H9 (cell line): ENCODE measurements at regions not wholly inside any gene's neighbourhood (a gene's known extent, or its start where the extent isn't known, plus 50 kb on each side); places are given as distances from the start of the nearest gene placed in this dataset.

Experiments used
- DNase-seq: peaks from one replicate; pipeline ENCODE4 v3.0.0-alpha.2; 2017
- H2AFZ ChIP-seq: one replicate; pipeline ENCODE4 v1.6.1; 2013; ENCODE audit warnings: mild to moderate bottlenecking, low read length, control low read depth, moderate library complexity
- H2AK5ac ChIP-seq: 2 replicates; pipeline ENCODE4 v1.6.1; 2013; ENCODE audit warnings: low read length, control low read depth, mixed read lengths; ENCODE audit not compliant: insufficient read length
- H2BK120ac ChIP-seq: one replicate; pipeline ENCODE4 v1.6.1; 2013; ENCODE audit warnings: low read depth, mild to moderate bottlenecking, low read length, control low read depth, inconsistent platforms; ENCODE audit not compliant: poor library complexity, severe bottlenecking
- H2BK12ac ChIP-seq: 2 replicates; pipeline ENCODE4 v1.6.1; 2013; ENCODE audit warnings: low read length, control low read depth, mixed read lengths, low read depth; ENCODE audit not compliant: insufficient read length
- H2BK15ac ChIP-seq: 2 replicates; pipeline ENCODE4 v1.6.1; 2013; ENCODE audit warnings: low read depth, low read length, control low read depth
- H2BK20ac ChIP-seq: one replicate; pipeline ENCODE4 v1.6.1; 2013; ENCODE audit warnings: low read depth, mild to moderate bottlenecking, low read length, control low read depth, inconsistent platforms; ENCODE audit not compliant: poor library complexity, severe bottlenecking
- H2BK5ac ChIP-seq: 2 replicates; pipeline ENCODE4 v1.6.1; 2013; ENCODE audit warnings: low read length, control low read depth, mixed read lengths; ENCODE audit not compliant: insufficient read length
- H3K14ac ChIP-seq: 2 replicates; pipeline ENCODE4 v1.6.1; 2013; ENCODE audit warnings: low read length, control low read depth; ENCODE audit not compliant: insufficient read depth
- H3K18ac ChIP-seq: 2 replicates; pipeline ENCODE4 v1.6.1; 2013; ENCODE audit warnings: low read depth, mild to moderate bottlenecking, mixed read lengths, low read length, control low read depth; ENCODE audit not compliant: insufficient read length
- H3K23ac ChIP-seq: 2 replicates; pipeline ENCODE4 v1.6.1; 2013; ENCODE audit warnings: low read length, control low read depth, mixed read lengths, low read depth; ENCODE audit not compliant: insufficient read length
- H3K23me2 ChIP-seq: 2 replicates; pipeline ENCODE4 v1.6.1; 2013; ENCODE audit warnings: low read depth, mild to moderate bottlenecking, mixed read lengths, low read length, control low read depth; ENCODE audit not compliant: insufficient read length, poor library complexity, severe bottlenecking
- H3K27ac ChIP-seq: 2 replicates; pipeline ENCODE4 v1.5.1; 2013; ENCODE audit warnings: low read length, control low read depth, mixed read lengths, low read depth; ENCODE audit not compliant: insufficient read length
- H3K27me3 ChIP-seq: 2 replicates; pipeline ENCODE4 v1.6.1; 2013; ENCODE audit warnings: low read length, control low read depth, inconsistent platforms; ENCODE audit not compliant: insufficient read depth
- H3K4ac ChIP-seq: 2 replicates; pipeline ENCODE4 v1.6.1; 2013; ENCODE audit warnings: low read depth, mild to moderate bottlenecking, control low read depth, inconsistent platforms, low read length, moderate library complexity
- H3K4me1 ChIP-seq: 2 replicates; pipeline ENCODE4 v1.6.1; 2013; ENCODE audit warnings: low read length, control low read depth, inconsistent platforms; ENCODE audit not compliant: insufficient read depth
- H3K4me2 ChIP-seq: 2 replicates; pipeline ENCODE4 v1.6.1; 2013; ENCODE audit warnings: low read length, control low read depth, mixed read lengths; ENCODE audit not compliant: insufficient read length, insufficient read depth
- H3K56ac ChIP-seq: 2 replicates; pipeline ENCODE4 v1.6.1; 2013; ENCODE audit warnings: low read depth, mild to moderate bottlenecking, mixed read lengths, low read length, control low read depth; ENCODE audit not compliant: insufficient read length
- H3K79me1 ChIP-seq: 2 replicates; pipeline ENCODE4 v1.6.1; 2013; ENCODE audit warnings: low read depth, mild to moderate bottlenecking, moderate library complexity, low read length, control low read depth, inconsistent platforms; ENCODE audit not compliant: insufficient read depth, poor library complexity, severe bottlenecking
- H3K79me2 ChIP-seq: 2 replicates; pipeline ENCODE4 v1.6.1; 2013; ENCODE audit warnings: low read length, control low read depth, inconsistent platforms; ENCODE audit not compliant: insufficient read depth
- H3K9ac ChIP-seq: 2 replicates; pipeline ENCODE4 v1.6.1; 2013; ENCODE audit warnings: low read length, control low read depth, mixed read lengths; ENCODE audit not compliant: insufficient read length; ENCODE audit errors: extremely low read depth
- H3K9me3 ChIP-seq: one replicate; pipeline ENCODE4 v1.6.1; 2013; ENCODE audit warnings: low read depth, low read length, inconsistent platforms; ENCODE audit not compliant: control insufficient read depth
- H3T11ph ChIP-seq: one replicate; pipeline ENCODE4 v1.6.1; 2013; ENCODE audit warnings: mild to moderate bottlenecking, low read length, control low read depth, inconsistent platforms
- H4K20me1 ChIP-seq: one replicate; pipeline ENCODE4 v1.6.1; 2013; ENCODE audit not compliant: control insufficient read depth, insufficient read length, insufficient read depth
- H4K5ac ChIP-seq: 2 replicates; pipeline ENCODE4 v1.6.1; 2013; ENCODE audit warnings: low read depth, mild to moderate bottlenecking, mixed read lengths, low read length, control low read depth; ENCODE audit not compliant: insufficient read length
- H4K8ac ChIP-seq: replicated peaks from 2 replicates; pipeline ENCODE4 v1.6.1; 2013; ENCODE audit warnings: low read length, control low read depth, mixed read lengths, low read depth; ENCODE audit not compliant: insufficient read length
- H4K91ac ChIP-seq: 2 replicates; pipeline ENCODE4 v1.6.1; 2013; ENCODE audit warnings: low read depth, mild to moderate bottlenecking, moderate library complexity, mixed read lengths, low read length, control low read depth; ENCODE audit not compliant: insufficient read length
- H3K27ac Mint-ChIP-seq, 3 experiments: 2 replicates in 2 of 3; 3 replicates in 1 of 3; pipeline ENCODE4 v1.8.0; 2020 to 2021; ENCODE audit warnings: mixed read lengths in 3 of 3, mild to moderate bottlenecking in 1 of 3, moderate library complexity in 1 of 3
- H3K27me3 Mint-ChIP-seq: 2 replicates; pipeline ENCODE4 v1.8.0; 2021; ENCODE audit warnings: low read depth, mild to moderate bottlenecking, moderate library complexity, mixed read lengths
- H3K36me3 Mint-ChIP-seq, 3 experiments: 2 replicates in 2 of 3; 3 replicates in 1 of 3; pipeline ENCODE4 v1.8.0; 2020 to 2021; ENCODE audit warnings: low read depth in 3 of 3, mixed read lengths in 3 of 3; ENCODE audit not compliant: insufficient read depth in 1 of 3
- H3K4me1 Mint-ChIP-seq, 2 experiments: 2 replicates each; pipeline ENCODE4 v1.8.0; 2020; ENCODE audit warnings: mixed read lengths in 2 of 2
- H3K4me3 Mint-ChIP-seq, 2 experiments: 2 replicates in 1 of 2; 3 replicates in 1 of 2; pipeline ENCODE4 v1.8.0; 2020 to 2021; ENCODE audit warnings: mild to moderate bottlenecking in 2 of 2, mixed read lengths in 2 of 2, moderate library complexity in 1 of 2
- H3K9me3 Mint-ChIP-seq, 2 experiments: 2 replicates in 1 of 2; 3 replicates in 1 of 2; pipeline ENCODE4 v1.8.0; 2020; ENCODE audit warnings: mild to moderate bottlenecking in 2 of 2, mixed read lengths in 2 of 2, moderate library complexity in 1 of 2
- CTCF ChIP-seq: fragments of 200-600 bp; sonication (generic); conservative IDR thresholded peaks from 3 replicates; pipeline ENCODE4 v1.8.0; 2021; ENCODE audit warnings: antibody characterized with exemption, mild to moderate bottlenecking
- WGBS: extraction: QIAGEN DNeasy Blood & Tissue Kit; methylation state at CpG from one replicate; pipeline ENCODE4 v1.1.7; 2013; ENCODE audit warnings: missing lambda C conversion rate, low lambda C conversion rate, mixed read lengths; ENCODE audit not compliant: insufficient read length; ENCODE audit errors: extremely low coverage; 5-methylcytosine and 5-hydroxymethylcytosine counted together

- H4K20me1 ChIP-seq = no peaks in the 10 kb centered on the region
- no peak overlapping the region for H3T11ph ChIP-seq
- Mint-ChIP-seq H3K27ac (no peak overlapping the region; a peak in 1 of 7 replicates), H3K4me1 (0 out of 4 replicates have a peak, but pooled peaks cover 0 to 3% of the 10 kb centered on the region in 2 experiments), H3K36me3 (peaks cover 0 to 8% (median 0%) of the 10 kb centered on the region in 3 experiments; a peak in 3 of 7 replicates), H3K4me3 (no peak overlapping the region), H3K27me3 (no peaks in the 10 kb centered on the region), H3K9me3 (peaks cover 3 to 5% of the 10 kb centered on the region in 2 experiments; a peak in 3 of 5 replicates)
- H3K23ac ChIP-seq = no peak overlapping the region
- no peak for DNase-seq
- H4K5ac ChIP-seq = no peak overlapping the region
- TF ChIP-seq CTCF = no peak
- H3K4ac ChIP-seq = no peak overlapping the region
- H3K9ac ChIP-seq = no peak overlapping the region
- H2AFZ ChIP-seq = no peak overlapping the region
- H3K18ac ChIP-seq = no peak overlapping the region
- no peaks in the 10 kb centered on the region for H3K9me3 ChIP-seq
- H2BK120ac ChIP-seq = no peak overlapping the region
- H3K23me2 ChIP-seq = no peaks in the 10 kb centered on the region
- H3K4me2 ChIP-seq = no peak overlapping the region
- no peaks in the 10 kb centered on the region for H3K79me1 ChIP-seq
- H3K14ac ChIP-seq = no peak overlapping the region
- H3K27me3 ChIP-seq = no peaks in the 10 kb centered on the region
- no peaks in the 10 kb centered on the region for H3K79me2 ChIP-seq
- no peak overlapping the region for H2BK5ac ChIP-seq
- no peak overlapping the region for H2BK20ac ChIP-seq
- H4K91ac ChIP-seq = no peak overlapping the region
- no peak overlapping the region for H4K8ac ChIP-seq
- H3K4me1 ChIP-seq = no peaks in the 10 kb centered on the region
- no peak overlapping the region for H2BK12ac ChIP-seq
- no peak overlapping the region for H3K56ac ChIP-seq
- no CpG with 5 or more reads among the region's 6 CpGs for WGBS
- no peak overlapping the region for H2AK5ac ChIP-seq
- H2BK15ac ChIP-seq = no peak overlapping the region
- H3K27ac ChIP-seq = no peak overlapping the region
Observed at GRCh38 chr5:153136910-153137614, 353.4 kb upstream of the GRIA1 start.
